CD14-positive monocyte (primary cell): ENCODE measurements at regions not wholly inside any gene's neighbourhood (a gene's known extent, or its start where the extent isn't known, plus 50 kb on each side); places are given as distances from the start of the nearest gene placed in this dataset.
A peak's percentile ranks its signal among the peaks of the same experiment; 100 is the strongest.

Experiments
- DNase-seq, 3 donors: peaks; one replicate each; pipeline ENCODE4 v3.0.0-alpha.2; 2011 to 2022
- H2AFZ ChIP-seq: 2 replicates; pipeline ENCODE4 v1.6.0; 2012; ENCODE audit warnings: mild to moderate bottlenecking, low read depth, low read length, inconsistent platforms; ENCODE audit not compliant: insufficient read depth, poor library complexity, severe bottlenecking
- H3K27ac ChIP-seq, 2 donors: 1 replicate in 1 of 2; 2 replicates in 1 of 2; pipeline ENCODE4 v1.5.1; 2012 to 2013; ENCODE audit warnings: low read length in 2 of 2, control low read depth in 1 of 2, inconsistent platforms in 1 of 2, low read depth in 1 of 2, mild to moderate bottlenecking in 1 of 2
- H3K27me3 ChIP-seq, 2 donors: one replicate each; pipeline versions ENCODE4 v1.6.0 to v1.6.1; 2011 to 2013; ENCODE audit warnings: low read length in 2 of 2; ENCODE audit not compliant: control insufficient read depth in 2 of 2, insufficient read depth in 2 of 2
- H3K36me3 ChIP-seq, 2 donors: replicated peaks in 1 of 2; 1 replicate in 1 of 2; 2 replicates in 1 of 2; pipeline versions ENCODE4 v1.5.1 to v1.6.1; 2012 to 2013; ENCODE audit warnings: low read length in 2 of 2, control low read depth in 1 of 2, inconsistent platforms in 1 of 2, mild to moderate bottlenecking in 1 of 2; ENCODE audit not compliant: insufficient read depth in 2 of 2, control insufficient read depth in 1 of 2
- H3K4me1 ChIP-seq, 2 donors: 1 replicate in 1 of 2; 2 replicates in 1 of 2; pipeline versions ENCODE4 v1.5.1 to v1.6.1; 2012 to 2013; ENCODE audit warnings: low read length in 2 of 2, control low read depth in 1 of 2, inconsistent platforms in 1 of 2, mild to moderate bottlenecking in 1 of 2, moderate library complexity in 1 of 2; ENCODE audit not compliant: insufficient read depth in 2 of 2, control insufficient read depth in 1 of 2
- H3K4me2 ChIP-seq: replicated peaks from 2 replicates; pipeline ENCODE3; 2012; ENCODE audit warnings: low read length, moderate library complexity, mild to moderate bottlenecking; ENCODE audit not compliant: poor library complexity, severe bottlenecking; ENCODE audit errors: extremely low read depth
- H3K4me3 ChIP-seq, 3 experiments: fragments of 200-600 bp in 1 of 3; sonication (generic) in 1 of 3; replicated peaks in 1 of 3; 1 replicate in 2 of 3; 2 replicates in 1 of 3; pipeline ENCODE4 v1.5.1; 2011 to 2013; ENCODE audit warnings: low read length in 3 of 3, mild to moderate bottlenecking in 3 of 3, control low read depth in 2 of 3, low read depth in 2 of 3, inconsistent platforms in 1 of 3, moderate library complexity in 1 of 3
- H3K79me2 ChIP-seq: 2 replicates; pipeline ENCODE4 v1.6.0; 2012; ENCODE audit warnings: mild to moderate bottlenecking, control low read depth, inconsistent platforms, low read length, moderate library complexity; ENCODE audit not compliant: insufficient read depth
- H3K9ac ChIP-seq: 2 replicates; pipeline ENCODE4 v1.6.0; 2017; ENCODE audit warnings: low read length, mild to moderate bottlenecking; ENCODE audit not compliant: insufficient read depth, poor library complexity, severe bottlenecking
- H3K9me3 ChIP-seq, 2 donors: replicated peaks in 1 of 2; 1 replicate in 1 of 2; 2 replicates in 1 of 2; pipeline versions ENCODE4 v1.5.1 to v1.6.1; 2012 to 2013; ENCODE audit warnings: low read length in 2 of 2, control low read depth in 1 of 2; ENCODE audit not compliant: control insufficient read depth in 1 of 2, insufficient read depth in 1 of 2
- H4K20me1 ChIP-seq: 2 replicates; pipeline ENCODE4 v1.6.0; 2012; ENCODE audit warnings: mild to moderate bottlenecking, low read length, control low read depth, moderate library complexity; ENCODE audit not compliant: insufficient read depth
- H3K27ac Mint-ChIP-seq, 7 donors: one replicate each; pipeline ENCODE4 v1.8.0; 2020; ENCODE audit warnings: mild to moderate bottlenecking in 7 of 7, mixed read lengths in 7 of 7, moderate library complexity in 6 of 7, inconsistent platforms in 2 of 7
- H3K27me3 Mint-ChIP-seq, 3 donors: one replicate each; pipeline ENCODE4 v1.8.0; 2021 to 2022; ENCODE audit warnings: low read depth in 3 of 3, mild to moderate bottlenecking in 3 of 3, mixed read lengths in 3 of 3, moderate library complexity in 3 of 3, inconsistent platforms in 1 of 3
- H3K36me3 Mint-ChIP-seq, 2 donors: one replicate each; pipeline ENCODE4 v1.8.0; 2020; ENCODE audit warnings: mixed read lengths in 2 of 2, inconsistent platforms in 1 of 2, mild to moderate bottlenecking in 1 of 2
- H3K4me1 Mint-ChIP-seq: one replicate; pipeline ENCODE4 v1.8.0; 2020; ENCODE audit warnings: mild to moderate bottlenecking, mixed read lengths
- H3K4me3 Mint-ChIP-seq, 2 donors: one replicate each; pipeline ENCODE4 v1.8.0; 2020; ENCODE audit warnings: mild to moderate bottlenecking in 2 of 2, mixed read lengths in 2 of 2, moderate library complexity in 1 of 2
- H3K9me3 Mint-ChIP-seq, 7 donors: one replicate each; pipeline ENCODE4 v1.8.0; 2020 to 2022; ENCODE audit warnings: mixed read lengths in 7 of 7, mild to moderate bottlenecking in 6 of 7, moderate library complexity in 6 of 7, inconsistent platforms in 2 of 7
- CTCF ChIP-seq: fragments of 200-600 bp; IDR thresholded peaks from one replicate; pipeline ENCODE4 v1.8.0; 2022; ENCODE audit warnings: antibody characterized with exemption, mild to moderate bottlenecking
- WGBS: methylation state at CpG from one replicate; pipeline ENCODE4 v1.1.5; 2013; ENCODE audit warnings: missing lambda C conversion rate; ENCODE audit not compliant: insufficient coverage; 5-methylcytosine and 5-hydroxymethylcytosine counted together
- intact Hi-C, 2 donors: fragments of 100-400 bp; cut with micrococcal nuclease; formaldehyde crosslinking; loops; one replicate each; pipeline versions ENCODE4 v1.15.0 to v1.15.1; 2023

DNA sequence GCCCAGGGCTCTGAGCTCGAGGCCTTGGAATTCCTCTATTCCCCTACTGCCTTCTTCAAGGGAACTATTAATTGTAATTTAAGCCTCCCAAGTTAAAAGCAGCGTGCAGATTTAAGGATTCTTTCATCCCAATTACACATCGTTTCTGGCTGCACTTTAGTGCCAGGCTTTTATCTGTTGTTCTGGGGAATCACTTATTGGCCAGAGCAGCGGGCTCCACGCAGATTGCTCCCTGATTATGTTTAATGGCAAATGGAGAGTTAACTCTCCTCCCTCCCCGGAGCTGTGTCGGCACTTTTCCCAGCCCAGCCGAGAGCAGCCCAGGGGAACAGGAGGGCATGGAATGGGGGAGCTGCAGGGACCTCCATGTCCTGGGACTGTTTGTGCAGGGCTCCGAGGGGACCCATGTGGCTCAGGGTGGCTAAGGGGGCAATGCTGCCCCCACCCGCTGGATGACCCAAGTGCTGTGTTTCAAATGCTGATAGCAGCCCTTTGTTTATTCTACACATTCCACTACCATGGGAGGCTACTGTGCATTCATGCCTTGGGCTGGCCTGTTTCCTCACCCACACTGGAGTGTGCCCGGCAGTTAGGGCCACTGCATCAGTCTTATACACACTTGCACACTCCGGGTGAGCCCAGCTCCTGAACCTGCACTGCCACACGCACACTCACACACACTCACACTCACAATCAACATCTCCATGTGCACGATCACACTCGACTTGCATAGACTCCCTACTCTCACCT lies 93.3 kb upstream of the POU3F1 start:
- H3K4me1 ChIP-seq, result no peaks in the 10 kb centered on the region
- no peak overlapping the region for H3K9ac ChIP-seq
- 47% methylated on average over 9 of the region's 15 CpGs for WGBS
- H3K27me3 ChIP-seq, result peaks cover 36 to 49% of the 10 kb centered on the region in 2 donors
- H3K79me2 ChIP-seq, result no peaks in the 10 kb centered on the region
- H3K4me3 ChIP-seq, result no peak overlapping the region
- H3K27ac ChIP-seq, result no peak overlapping the region
- H3K36me3 Mint-ChIP-seq, result peaks cover 0 to 3% of the 10 kb centered on the region in 2 donors
- no peaks in the 10 kb centered on the region for H4K20me1 ChIP-seq
- intact Hi-C loops, result no loop called here
- DNase-seq, result no peak
- no peak overlapping the region for H2AFZ ChIP-seq
- H3K36me3 ChIP-seq, result no peaks in the 10 kb centered on the region
- peaks cover 51 to 70% (median 58%) of the 10 kb centered on the region in 3 donors for H3K27me3 Mint-ChIP-seq
- peak overlapping the region in 1 of 2 donors; percentile 65 for H3K4me3 Mint-ChIP-seq
- H3K27ac Mint-ChIP-seq, result no peak overlapping the region
- no peaks in the 10 kb centered on the region for H3K4me1 Mint-ChIP-seq
- H3K9me3 ChIP-seq, result no peaks in the 10 kb centered on the region
- H3K4me2 ChIP-seq, result no peak overlapping the region
- peaks cover 0 to 10% (median 2%) of the 10 kb centered on the region in 7 donors for H3K9me3 Mint-ChIP-seq
- no peak for TF ChIP-seq CTCF

- no peak for TF ChIP-seq CTCF
Measured at GRCh38 chr1:38138498-38139233, 92.1 kb upstream of the POU3F1 start.

More at GRCh38 chr1:38138498-38139233, 92.1 kb upstream of the POU3F1 start:
- H3K9me3 Mint-ChIP-seq, result peaks cover 0 to 16% (median 0%) of the 10 kb centered on the region in 7 donors
- H3K4me2 ChIP-seq, result no peak overlapping the region
- peak overlapping the region in 1 of 2 donors; percentile 14 for H3K4me3 Mint-ChIP-seq
- H3K27ac Mint-ChIP-seq, result no peak overlapping the region
- no peak for DNase-seq
- no peaks in the 10 kb centered on the region for H3K36me3 ChIP-seq
- intact Hi-C loops, result no loop called here
- no peak overlapping the region for H3K9ac ChIP-seq
- H3K27me3 ChIP-seq, result peaks cover 37 to 58% of the 10 kb centered on the region in 2 donors
- H3K4me3 ChIP-seq, result no peak overlapping the region
- peaks cover 63 to 79% (median 70%) of the 10 kb centered on the region in 3 donors for H3K27me3 Mint-ChIP-seq
- no peaks in the 10 kb centered on the region for H3K79me2 ChIP-seq
- no peaks in the 10 kb centered on the region for H3K4me1 ChIP-seq
- H3K9me3 ChIP-seq, result no peaks in the 10 kb centered on the region
- H3K27ac ChIP-seq, result no peak overlapping the region
- H4K20me1 ChIP-seq, result no peaks in the 10 kb centered on the region
- 78% methylated on average over 4 of the region's 6 CpGs for WGBS
- no peaks in the 10 kb centered on the region for H3K4me1 Mint-ChIP-seq
- peaks cover 0 to 3% of the 10 kb centered on the region in 2 donors for H3K36me3 Mint-ChIP-seq
- H2AFZ ChIP-seq, result no peak overlapping the region
